NB4 (cell line): ENCODE measurements at regions not wholly inside any gene's neighbourhood (a gene's known extent, or its start where the extent isn't known, plus 50 kb on each side); places are given as distances from the start of the nearest gene placed in this dataset.

Experiments
- MAX ChIP-seq: IDR thresholded peaks from 2 replicates; pipeline ENCODE4 v1.6.1; 2011; ENCODE audit warnings: low read depth, low read length
- MYC ChIP-seq: IDR thresholded peaks from 2 replicates; pipeline ENCODE4 v1.6.1; 2011; ENCODE audit warnings: low read depth, low read length
- POLR2A ChIP-seq: IDR thresholded peaks from 2 replicates; pipeline ENCODE4 v1.6.1; 2011; ENCODE audit warnings: mild to moderate bottlenecking; ENCODE audit not compliant: insufficient read length; ENCODE audit errors: extremely low read depth
- TF ChIP-seq, protein P1 (sequence below): IDR thresholded peaks from one replicate; pipeline ENCODE4 v1.5.1; 2012; ENCODE audit warnings: low read depth, low read length

DNA sequence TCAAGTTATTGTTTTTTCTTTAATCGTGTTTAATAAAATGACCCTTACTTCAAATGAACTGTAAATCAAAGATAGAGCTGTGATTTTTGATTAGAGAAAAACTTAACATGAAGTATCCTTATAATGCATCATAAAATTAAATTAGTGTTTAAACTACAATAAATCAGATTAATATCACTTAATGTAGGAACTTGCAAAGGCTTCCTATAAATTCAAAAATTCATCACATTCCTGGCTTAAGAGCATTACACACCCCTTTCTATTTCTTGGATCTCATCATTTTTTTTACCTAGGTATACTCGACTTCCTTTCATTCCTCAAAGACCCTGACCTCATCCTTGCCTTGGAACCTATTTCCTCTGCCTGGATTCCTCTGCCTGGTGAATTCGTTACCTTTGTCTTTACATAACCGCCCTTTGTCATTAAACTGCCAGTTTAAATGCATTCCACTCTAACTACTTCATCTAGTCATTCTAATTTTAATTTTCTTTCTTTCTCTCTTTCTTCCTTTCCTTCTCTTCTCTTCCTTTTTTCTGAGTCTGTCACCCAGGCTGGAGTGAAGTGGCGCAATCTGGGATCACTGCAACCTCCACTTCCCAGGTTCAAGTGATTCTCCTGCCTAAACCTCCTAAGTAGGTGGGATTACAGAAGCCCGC, 1244.5 kb downstream of the OTOL1 start:
- TF ChIP-seq, protein P1, sequence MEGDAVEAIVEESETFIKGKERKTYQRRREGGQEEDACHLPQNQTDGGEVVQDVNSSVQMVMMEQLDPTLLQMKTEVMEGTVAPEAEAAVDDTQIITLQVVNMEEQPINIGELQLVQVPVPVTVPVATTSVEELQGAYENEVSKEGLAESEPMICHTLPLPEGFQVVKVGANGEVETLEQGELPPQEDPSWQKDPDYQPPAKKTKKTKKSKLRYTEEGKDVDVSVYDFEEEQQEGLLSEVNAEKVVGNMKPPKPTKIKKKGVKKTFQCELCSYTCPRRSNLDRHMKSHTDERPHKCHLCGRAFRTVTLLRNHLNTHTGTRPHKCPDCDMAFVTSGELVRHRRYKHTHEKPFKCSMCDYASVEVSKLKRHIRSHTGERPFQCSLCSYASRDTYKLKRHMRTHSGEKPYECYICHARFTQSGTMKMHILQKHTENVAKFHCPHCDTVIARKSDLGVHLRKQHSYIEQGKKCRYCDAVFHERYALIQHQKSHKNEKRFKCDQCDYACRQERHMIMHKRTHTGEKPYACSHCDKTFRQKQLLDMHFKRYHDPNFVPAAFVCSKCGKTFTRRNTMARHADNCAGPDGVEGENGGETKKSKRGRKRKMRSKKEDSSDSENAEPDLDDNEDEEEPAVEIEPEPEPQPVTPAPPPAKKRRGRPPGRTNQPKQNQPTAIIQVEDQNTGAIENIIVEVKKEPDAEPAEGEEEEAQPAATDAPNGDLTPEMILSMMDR = no peak
- TF ChIP-seq POLR2A = no peak
- TF ChIP-seq MYC = no peak
- TF ChIP-seq MAX = no peak
